GM12892 (cell line): ENCODE measurements at regions not wholly inside any gene's neighbourhood (a gene's known extent, or its start where the extent isn't known, plus 50 kb on each side); places are given as distances from the start of the nearest gene placed in this dataset.

Experiments
- POLR2A ChIP-seq: IDR thresholded peaks from 2 replicates; pipeline ENCODE4 v1.6.1; 2011; ENCODE audit warnings: low read depth, low read length, control low read depth
- POLR2AphosphoS5 ChIP-seq: IDR thresholded peaks from 2 replicates; pipeline ENCODE4 v1.6.1; 2011; ENCODE audit warnings: low read depth, low read length, control low read depth

DNA sequence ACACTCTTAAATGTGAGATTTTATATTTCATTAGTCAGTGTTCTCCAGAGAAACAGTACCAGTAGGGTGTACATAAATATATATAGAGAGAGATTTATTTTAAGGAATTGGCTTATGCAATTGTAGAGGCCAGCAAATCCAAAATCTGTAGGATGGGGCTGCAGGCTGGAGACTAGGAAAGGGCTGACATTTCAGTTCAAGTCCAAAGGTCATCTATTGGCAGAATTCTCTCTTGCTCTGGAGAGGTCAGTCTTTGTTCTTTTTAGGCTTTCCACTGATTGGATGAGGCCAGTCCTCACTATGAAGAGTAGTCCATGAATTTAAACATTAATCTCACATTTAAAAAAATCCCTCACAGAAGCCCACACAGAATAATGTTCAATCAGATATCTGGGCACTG, 170.8 kb upstream of the NCKAP5 start:
- no peak for TF ChIP-seq POLR2A
- TF ChIP-seq POLR2AphosphoS5: no peak
